Testis (tissue), 2 donors: ENCODE measurements at regions not wholly inside any gene's neighbourhood (a gene's known extent, or its start where the extent isn't known, plus 50 kb on each side); places are given as distances from the start of the nearest gene placed in this dataset.

Source experiments
- CTCF ChIP-seq, 3 experiments: fragments of 450-650 bp in 2 of 3; fragments of 200-600 bp in 1 of 3; sonication (generic) in 1 of 3; IDR thresholded peaks; one replicate each; pipeline ENCODE4 v1.5.1; 2016 to 2019; ENCODE audit warnings: antibody characterized with exemption in 3 of 3, mild to moderate bottlenecking in 2 of 3, moderate library complexity in 1 of 3
- POLR2A ChIP-seq: fragments of 450-650 bp; IDR thresholded peaks from one replicate; pipeline ENCODE4 v1.6.1; 2017; ENCODE audit warnings: antibody characterized with exemption, mild to moderate bottlenecking, moderate library complexity

GRCh38 chr5:162324328-162324727, 256.8 kb downstream of the GABRG2 start:
- TF ChIP-seq POLR2A (no peak), CTCF (IDR thresholded peaks at IDR 0.05) (no peak)
